CD4-positive, alpha-beta T cell treated with Interleukin-6 at 100 ng/mL for 8 hours (primary cell): ENCODE measurements at regions not wholly inside any gene's neighbourhood (a gene's known extent, or its start where the extent isn't known, plus 50 kb on each side); places are given as distances from the start of the nearest gene placed in this dataset.
"Not testable (repeated sequence)": the region's sequence is repeated elsewhere in the genome, so short reads cannot be mapped to it uniquely, and the experiment has no call there.

Experiments used
- DNase-seq: peaks from one replicate; pipeline ENCODE4 v3.0.0-alpha.2; 2020; ENCODE audit warnings: mixed read lengths, low spot score

DNA sequence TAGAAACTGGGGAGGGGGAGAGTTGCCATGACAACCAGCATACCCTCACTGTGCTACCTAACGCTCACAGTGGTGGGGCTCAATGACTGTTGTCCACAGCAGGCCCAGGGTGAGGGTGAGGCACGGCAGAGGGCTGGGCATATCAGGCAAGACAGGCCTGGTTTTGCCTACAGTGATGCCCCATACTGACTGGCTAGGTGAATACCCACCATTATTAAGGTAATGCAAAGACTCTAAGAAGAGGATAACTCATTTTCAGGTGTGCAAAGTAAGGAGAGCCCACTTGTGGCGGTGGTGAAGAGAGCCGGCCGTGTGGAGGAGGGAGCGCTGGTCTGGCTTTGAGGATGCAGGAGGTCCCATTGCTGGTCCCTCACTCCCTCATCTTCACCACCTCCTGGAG, 422.3 kb downstream of the FUT8 start:
- no peak for DNase-seq

GRCh38 chr14:65835501-65835900, 423.0 kb downstream of the FUT8 start:
- no peak for DNase-seq

DNA sequence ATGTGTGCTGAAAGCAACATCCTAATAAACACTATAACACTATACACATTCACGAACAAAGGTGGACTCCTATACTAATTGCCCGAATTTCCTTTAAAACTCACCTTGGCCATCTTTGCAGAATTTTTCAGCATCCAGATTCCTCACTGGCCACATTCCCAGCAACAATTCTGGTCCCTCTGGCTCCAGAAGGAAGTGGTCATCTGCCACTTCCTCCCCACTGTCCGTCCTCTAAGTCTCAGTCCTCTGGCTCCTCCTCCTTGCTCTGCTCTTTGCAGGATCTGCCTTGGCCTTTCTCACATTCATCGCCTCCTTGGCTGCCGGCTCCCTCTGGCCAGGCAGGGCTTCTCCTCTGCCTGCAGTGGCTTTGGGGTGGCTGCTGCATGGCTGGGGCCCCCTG, 426.0 kb downstream of the FUT8 start:
- DNase-seq: no peak

DNA sequence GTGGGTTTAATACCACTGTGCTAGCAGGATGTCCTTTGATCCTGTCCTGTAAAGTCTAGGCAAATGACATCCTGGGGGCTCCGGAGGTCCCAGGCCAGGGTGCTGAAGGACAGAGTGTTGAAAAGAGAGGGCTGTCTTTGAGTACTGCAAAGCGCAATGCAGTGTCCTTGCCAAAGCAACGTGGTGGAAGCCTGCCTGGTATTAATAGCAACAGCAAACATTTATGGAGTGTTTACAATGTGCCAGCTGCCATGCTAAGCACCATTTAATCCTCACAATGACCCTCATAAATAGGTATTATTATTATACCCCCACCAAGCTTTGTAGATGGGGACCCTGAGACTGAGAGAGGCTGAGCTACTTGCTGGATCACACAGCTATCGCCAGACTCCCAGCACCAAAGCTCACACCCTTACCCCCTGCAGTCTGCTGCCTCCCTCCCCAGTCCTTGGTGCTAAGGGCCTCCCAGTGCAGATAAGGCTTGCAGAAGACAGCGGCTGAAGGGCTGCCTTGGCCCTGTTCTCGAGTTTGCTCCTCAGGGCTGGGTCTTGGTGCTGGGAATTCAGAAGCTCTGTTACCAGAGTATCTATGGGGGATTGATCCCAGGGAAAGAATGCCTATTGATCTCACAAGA, 427.7 kb downstream of the FUT8 start:
- DNase-seq: no peak

GRCh38 chr14:65840786-65841185, 428.3 kb downstream of the FUT8 start:
- no peak for DNase-seq

GRCh38 chr14:65846196-65846868, 433.8 kb downstream of the FUT8 start:
- peak; percentile 66 for DNase-seq

- peak; percentile 91 for DNase-seq
Observed at GRCh38 chr14:65847075-65847847, 434.7 kb downstream of the FUT8 start.

DNA sequence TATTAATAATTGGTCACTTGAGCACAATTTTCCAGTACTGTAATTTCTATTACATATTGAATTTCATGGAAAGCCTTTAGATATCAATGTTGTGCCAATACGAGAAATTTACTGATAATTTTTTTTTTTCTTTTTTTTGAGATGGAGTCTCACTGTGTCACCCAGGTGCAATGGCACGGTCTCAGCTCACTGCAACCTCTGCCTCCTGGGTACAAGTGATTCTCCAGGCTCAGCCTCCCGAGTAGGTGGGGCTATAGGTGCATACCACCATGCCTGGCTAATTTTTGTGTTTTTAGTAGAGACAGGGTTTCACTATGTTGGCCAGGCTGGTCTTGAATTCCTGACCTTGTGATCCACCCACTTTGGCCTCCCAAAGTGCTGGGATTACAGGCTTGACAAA, 435.4 kb downstream of the FUT8 start:
- not testable (repeated sequence) for DNase-seq

DNA sequence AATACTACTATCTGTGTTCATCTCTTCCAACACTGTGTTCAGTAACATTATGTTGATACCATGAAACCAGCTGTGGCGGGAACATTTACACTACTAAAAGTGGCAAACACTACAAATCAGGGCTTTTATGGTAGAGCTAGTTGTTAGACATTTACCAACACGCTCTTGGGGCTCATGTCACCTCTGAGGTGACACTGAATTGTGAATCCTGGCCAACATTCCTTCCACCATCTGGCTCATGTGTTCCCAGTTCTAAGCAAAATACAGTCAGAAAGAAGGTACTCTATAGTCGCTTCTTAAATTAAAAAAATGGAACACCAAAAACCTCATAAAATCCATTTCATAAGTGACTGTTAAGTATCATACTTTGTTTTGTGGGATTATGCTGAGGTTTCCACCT, 436.6 kb downstream of the FUT8 start:
- no peak for DNase-seq

GRCh38 chr14:65849558-65849957, 437.0 kb downstream of the FUT8 start:
- no peak for DNase-seq

GRCh38 chr14:65850429-65851135, 438.1 kb downstream of the FUT8 start:
- DNase-seq: peak; percentile 80

GRCh38 chr14:65852689-65853088, 440.2 kb downstream of the FUT8 start:
- no peak for DNase-seq

GRCh38 chr14:65853407-65853955, 441.0 kb downstream of the FUT8 start:
- DNase-seq: no peak

DNA sequence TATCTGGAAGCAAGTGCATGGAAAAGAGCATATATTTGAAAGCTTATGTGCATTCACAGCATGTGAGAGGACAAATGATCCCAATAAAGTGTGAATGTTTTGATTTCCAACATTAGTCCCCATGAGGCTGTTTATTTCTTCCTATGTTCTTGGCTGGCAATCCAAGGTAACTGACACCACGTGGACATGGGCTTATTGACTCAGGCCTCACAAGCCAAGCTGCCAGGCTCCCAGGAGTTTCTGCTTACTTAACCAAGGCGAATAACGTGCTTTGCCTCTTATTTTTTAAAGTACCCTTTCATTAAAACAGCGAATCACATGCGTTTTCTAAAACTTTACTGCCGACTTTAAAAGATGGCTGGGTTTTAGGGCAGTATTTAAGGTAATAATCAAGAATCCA, 441.7 kb downstream of the FUT8 start:
- DNase-seq: no peak

DNA sequence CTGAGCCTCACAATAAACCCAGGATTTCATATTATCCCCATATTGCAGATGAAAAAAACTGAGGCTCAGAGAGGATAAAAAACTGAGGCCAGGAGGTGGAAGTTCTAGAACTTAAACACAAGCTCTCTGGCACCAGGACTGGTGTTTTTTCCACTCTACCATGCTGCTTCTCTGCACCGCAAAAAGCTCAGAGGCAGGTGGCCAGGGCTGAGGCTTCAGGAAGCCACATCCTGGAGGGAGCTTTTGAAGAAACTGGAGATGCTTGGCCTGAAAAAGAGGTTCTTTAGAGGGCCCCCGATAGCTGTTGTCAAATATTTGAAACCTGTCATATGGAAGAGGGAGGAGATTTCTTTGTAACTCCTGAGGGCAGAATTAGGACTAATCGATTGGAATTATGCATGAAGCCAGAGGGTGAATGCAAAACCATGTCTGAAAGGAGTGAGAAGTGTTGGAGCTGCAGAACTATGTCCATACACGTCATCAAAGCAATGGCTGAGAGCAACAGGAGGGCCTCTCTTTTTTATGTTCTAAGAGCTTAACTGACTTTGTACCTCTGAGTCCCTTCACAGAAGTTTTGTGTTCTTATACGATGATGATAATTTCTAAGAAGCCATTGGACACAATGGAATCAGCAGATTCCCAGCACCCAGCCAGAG, 448.6 kb downstream of the FUT8 start:
- peak; percentile 55 for DNase-seq

GRCh38 chr14:65864549-65864948, 452.0 kb downstream of the FUT8 start:
- no peak for DNase-seq

DNA sequence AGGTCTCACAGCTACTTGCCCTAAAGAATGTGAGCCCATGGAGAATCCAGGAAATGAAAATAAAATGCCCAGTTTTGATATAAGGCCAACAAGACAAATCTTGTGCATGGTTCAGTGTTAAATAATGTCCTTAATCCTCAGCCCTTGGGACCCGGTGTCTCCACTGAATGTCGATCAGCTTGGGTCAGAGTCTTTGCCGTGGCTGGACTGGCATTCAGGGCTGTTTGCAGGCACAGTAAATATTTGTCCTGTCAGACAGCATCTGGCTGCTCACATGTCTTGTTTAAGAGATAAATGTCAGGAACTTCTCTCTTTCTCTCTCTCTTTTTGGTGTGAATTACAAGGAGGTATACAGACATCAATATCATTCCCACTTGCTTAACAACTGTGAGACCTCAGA, 452.5 kb downstream of the FUT8 start:
- DNase-seq: no peak

- DNase-seq: no peak
Observed at GRCh38 chr14:65866448-65866847, 453.9 kb downstream of the FUT8 start.

DNA sequence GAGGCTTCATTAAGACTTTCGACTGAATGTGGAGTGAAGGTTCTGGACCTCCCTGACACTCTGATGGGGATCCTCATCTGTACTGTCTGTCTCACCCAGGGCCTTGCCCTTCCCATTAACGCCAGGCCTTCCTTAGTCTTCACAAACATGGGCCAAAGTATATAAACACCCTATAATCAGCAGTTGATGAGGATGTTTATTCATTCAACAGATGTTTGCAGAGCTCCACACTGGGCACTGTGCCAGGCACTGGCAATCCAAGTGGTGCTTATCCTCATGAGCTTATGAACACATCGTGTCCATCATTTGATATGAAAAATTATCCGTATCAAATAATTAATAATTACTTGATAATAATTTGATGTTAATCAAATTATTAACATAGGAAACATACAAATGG, 454.4 kb downstream of the FUT8 start:
- no peak for DNase-seq

- DNase-seq: no peak
Observed at GRCh38 chr14:65867333-65867732, 454.8 kb downstream of the FUT8 start.

DNA sequence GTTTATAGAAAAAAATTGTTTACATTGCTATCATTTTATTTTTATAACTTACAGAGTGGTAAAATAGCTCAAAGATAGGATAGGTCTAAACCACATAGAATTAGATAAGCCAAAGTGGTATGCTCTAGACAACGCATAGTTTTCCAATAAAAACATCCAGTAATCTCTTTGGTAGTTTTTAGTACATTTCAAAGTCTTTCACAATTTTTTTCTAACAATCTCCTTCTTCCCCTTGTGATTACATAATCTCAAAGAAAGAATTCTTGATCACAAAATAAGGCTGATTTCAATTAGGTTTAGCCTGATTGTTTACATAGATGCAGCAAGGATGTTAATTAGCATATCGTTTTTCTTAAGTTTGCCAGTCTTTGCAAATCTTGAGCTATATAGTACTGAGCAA, 460.0 kb downstream of the FUT8 start:
- DNase-seq: no peak

DNA sequence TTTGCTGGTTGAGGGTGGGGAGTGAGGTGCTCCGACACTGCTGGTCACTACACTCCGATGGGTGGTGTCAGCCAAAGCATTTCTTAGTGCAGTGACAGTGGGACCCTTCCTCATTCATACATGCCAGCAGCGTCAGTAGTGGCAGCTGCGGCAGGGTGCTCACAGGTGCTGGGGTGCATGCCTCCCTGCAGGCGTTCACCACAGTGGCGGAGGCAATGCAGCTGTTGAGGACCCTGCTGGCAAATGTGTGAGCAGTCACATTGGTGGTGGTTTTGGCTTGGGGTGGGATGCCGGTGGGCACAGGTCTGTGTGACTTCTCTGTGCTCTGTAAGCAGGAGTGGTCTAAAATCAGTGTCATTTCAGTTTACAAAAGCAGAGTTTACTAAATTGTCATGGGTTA, 464.6 kb downstream of the FUT8 start:
- DNase-seq: no peak
